ENCODE measurements at regions not wholly inside any gene's neighbourhood (a gene's known extent, or its start where the extent isn't known, plus 50 kb on each side); places are given as distances from the start of the nearest gene placed in this dataset.

GRCh38 chr17:5846001-5846400 lies 224.2 kb upstream of the WSCD1 start:
- Histone ChIP-seq H3K4me3 (ENCODE audit: low read depth, low read length) (no peak overlapping the region), H3K4me1 (no peaks in the 10 kb centered on the region), H3K9me3 (no peaks in the 10 kb centered on the region), H3K36me3 (no peaks in the 10 kb centered on the region), H3K27me3 (no peaks in the 10 kb centered on the region)
- no peak for DNase-seq
- no peak for TF ChIP-seq CTCF (IDR thresholded peaks at IDR 0.05; ENCODE audit: low read depth, low read length)

GRCh38 chr17:5854871-5855554 lies 215.2 kb upstream of the WSCD1 start:
- H3K4me3 ChIP-seq (ENCODE audit: low read depth, low read length) = no peak overlapping the region

GRCh38 chr17:5861246-5861645 lies 208.9 kb upstream of the WSCD1 start:
- no peak for DNase-seq
- H3K4me1 ChIP-seq = no peaks in the 10 kb centered on the region
- no peak for TF ChIP-seq CTCF (IDR thresholded peaks at IDR 0.05; ENCODE audit: low read depth, low read length)
- no peaks in the 10 kb centered on the region for H3K9me3 ChIP-seq
- H3K4me3 ChIP-seq (ENCODE audit: low read depth, low read length) = no peak overlapping the region
- H3K36me3 ChIP-seq = no peaks in the 10 kb centered on the region
- no peaks in the 10 kb centered on the region for H3K27me3 ChIP-seq

More at GRCh38 chr17:5854871-5855554, 215.2 kb upstream of the WSCD1 start:
- no peaks in the 10 kb centered on the region for H3K27me3 ChIP-seq
- no peaks in the 10 kb centered on the region for H3K9me3 ChIP-seq
- no peaks in the 10 kb centered on the region for H3K4me1 ChIP-seq
- DNase-seq = no peak
- no peaks in the 10 kb centered on the region for H3K36me3 ChIP-seq
- TF ChIP-seq CTCF (IDR thresholded peaks at IDR 0.05; ENCODE audit: low read depth, low read length) = no peak

- H3K4me3 ChIP-seq (ENCODE audit: low read depth, low read length) = no peak overlapping the region
- H3K9me3 ChIP-seq = no peaks in the 10 kb centered on the region
- no peak for DNase-seq
- H3K36me3 ChIP-seq = no peaks in the 10 kb centered on the region
- no peak for TF ChIP-seq CTCF (IDR thresholded peaks at IDR 0.05; ENCODE audit: low read depth, low read length)
- no peaks in the 10 kb centered on the region for H3K4me1 ChIP-seq
- H3K27me3 ChIP-seq = no peaks in the 10 kb centered on the region
Observed at GRCh38 chr17:5861854-5862253, 208.3 kb upstream of the WSCD1 start.

GRCh38 chr17:5862395-5862794 lies 207.8 kb upstream of the WSCD1 start:
- no peaks in the 10 kb centered on the region for H3K36me3 ChIP-seq
- H3K4me3 ChIP-seq (ENCODE audit: low read depth, low read length) = no peak overlapping the region
- no peaks in the 10 kb centered on the region for H3K27me3 ChIP-seq
- no peaks in the 10 kb centered on the region for H3K4me1 ChIP-seq
- no peak for DNase-seq
- TF ChIP-seq CTCF (IDR thresholded peaks at IDR 0.05; ENCODE audit: low read depth, low read length) = no peak
- no peaks in the 10 kb centered on the region for H3K9me3 ChIP-seq

- no peaks in the 10 kb centered on the region for H3K36me3 ChIP-seq
- no peak for TF ChIP-seq CTCF (IDR thresholded peaks at IDR 0.05; ENCODE audit: low read depth, low read length)
Observed at GRCh38 chr17:5864741-5865657, 205.2 kb upstream of the WSCD1 start.

More at GRCh38 chr17:5864741-5865657, 205.2 kb upstream of the WSCD1 start:
- Histone ChIP-seq H3K9me3 (no peaks in the 10 kb centered on the region), H3K4me3 (ENCODE audit: low read depth, low read length) (no peak overlapping the region), H3K4me1 (no peaks in the 10 kb centered on the region), H3K27me3 (no peaks in the 10 kb centered on the region)
- DNase-seq = no peak
